HepG2 (cell line): ENCODE measurements at regions not wholly inside any gene's neighbourhood (a gene's known extent, or its start where the extent isn't known, plus 50 kb on each side); places are given as distances from the start of the nearest gene placed in this dataset.
A peak's percentile ranks its signal among the peaks of the same experiment; 100 is the strongest.

Source experiments
- ATAC-seq: fragments of 200-7000 bp; cut with Tn5 transposase; 3 replicates; pipeline ENCODE4 v1.9.1; 2020; ENCODE audit warnings: mild to moderate bottlenecking, moderate library complexity
- BruUV-seq: library from RNA; stranded (reverse); fragments of 400-500 nt; replicated peaks from 2 replicates; lab custom pipeline; 2021; lab: Mats Ljungman, UMichigan
- CTCF ChIA-PET: fragments of 300-600 bp; formaldehyde crosslinking; extraction: SDS; loops from one replicate; lab custom pipeline; 2021; ENCODE audit warnings: low total read pairs, inconsistent platforms, low intra/inter-chr PET ratio; lab: Yijun Ruan, JAX
- POLR2A ChIA-PET: fragments of 350-600 bp; sonication (Branson Sonifier 250); formaldehyde crosslinking; loops from one replicate; lab custom pipeline; 2020; ENCODE audit warnings: antibody characterized with exemption, inconsistent platforms; lab: Yijun Ruan, JAX
- DNase-seq: peaks from one replicate; pipeline ENCODE4 v3.0.0-alpha.2; 2015; ENCODE audit warnings: low spot score
- FAIRE-seq: peaks from 3 replicates; lab custom pipeline; 2011; peaks lifted over from hg19 to GRCh38; lab: Jason Lieb, UNC
- H2AFZ ChIP-seq: one replicate; pipeline ENCODE4 v1.6.1; 2011; ENCODE audit warnings: low read length, inconsistent platforms
- H3K27ac ChIP-seq: fragments of 300-600 bp; 3 replicates; pipeline ENCODE4 v1.8.0; 2011; ENCODE audit warnings: mixed run types, mild to moderate bottlenecking, mixed read lengths, low read length, inconsistent platforms; ENCODE audit not compliant: insufficient read depth; ENCODE audit errors: extremely low read length
- H3K27me3 ChIP-seq, 2 experiments: fragments of 200-600 bp in 1 of 2; 2 replicates in 1 of 2; 3 replicates in 1 of 2; pipeline versions ENCODE4 v1.6.0 to v1.8.0; 2011; ENCODE audit warnings: low read length in 2 of 2, mild to moderate bottlenecking in 2 of 2, moderate library complexity in 2 of 2, inconsistent platforms in 1 of 2; ENCODE audit not compliant: insufficient read depth in 2 of 2, control insufficient read depth in 1 of 2
- H3K36me3 ChIP-seq, 2 experiments: fragments of 200-600 bp in 1 of 2; replicated peaks in 1 of 2; 2 replicates in 1 of 2; 3 replicates in 1 of 2; pipeline versions ENCODE4 v1.5.1 to v1.8.0; 2011; ENCODE audit warnings: low read length in 2 of 2, inconsistent platforms in 1 of 2; ENCODE audit not compliant: insufficient read depth in 2 of 2, control insufficient read depth in 1 of 2
- H3K4me1 ChIP-seq: 2 replicates; pipeline ENCODE4 v1.5.1; 2012; ENCODE audit warnings: low read length, inconsistent platforms; ENCODE audit not compliant: insufficient read depth
- H3K4me2 ChIP-seq: 2 replicates; pipeline ENCODE4 v1.6.0; 2011; ENCODE audit warnings: low read depth, low read length, inconsistent platforms
- H3K4me3 ChIP-seq, 3 experiments: fragments of 200-600 bp in 1 of 3; sonication (generic), shearing (Covaris generic) in 1 of 3; replicated peaks in 1 of 3; 2 replicates each; pipeline ENCODE4 v1.5.1; 2011 to 2016; ENCODE audit warnings: low read length in 3 of 3, inconsistent platforms in 2 of 3, low read depth in 2 of 3, mild to moderate bottlenecking in 2 of 3, control low read depth in 1 of 3, mixed read lengths in 1 of 3; ENCODE audit not compliant: insufficient read depth in 1 of 3
- H3K79me2 ChIP-seq: one replicate; pipeline ENCODE4 v1.6.1; 2011; ENCODE audit warnings: low read length, inconsistent platforms; ENCODE audit not compliant: insufficient read depth
- H3K9ac ChIP-seq: 2 replicates; pipeline ENCODE4 v1.6.0; 2011; ENCODE audit warnings: mild to moderate bottlenecking, low read depth, low read length, inconsistent platforms; ENCODE audit not compliant: insufficient read depth
- H3K9me3 ChIP-seq: 2 replicates; pipeline ENCODE4 v1.5.1; 2012; ENCODE audit warnings: mild to moderate bottlenecking, low read length
- H4K20me1 ChIP-seq: 2 replicates; pipeline ENCODE4 v1.6.0; 2011; ENCODE audit warnings: inconsistent platforms, mild to moderate bottlenecking, low read length, moderate library complexity; ENCODE audit not compliant: insufficient read depth
- FOXJ3 ChIP-seq: sonication (generic); formaldehyde crosslinking; IDR thresholded peaks from 2 replicates; pipeline ENCODE4 v1.4.0; 2020; ENCODE audit warnings: missing genetic modification reagents, mild to moderate bottlenecking, borderline replicate concordance
- GABPA ChIP-seq, 2 experiments: IDR thresholded peaks; 2 replicates each; pipeline ENCODE4 v1.6.1; 2011 to 2016; ENCODE audit warnings: low read depth in 2 of 2, low read length in 1 of 2, missing biosample characterization in 1 of 2, missing genetic modification characterization in 1 of 2
- HMG20A ChIP-seq: IDR thresholded peaks from 2 replicates; pipeline ENCODE4 v1.6.1; 2016; ENCODE audit warnings: borderline replicate concordance
- NCOR1 ChIP-seq: fragments of 200-600 bp; sonication (generic); IDR thresholded peaks from 2 replicates; pipeline ENCODE4 v1.7.0; 2017; ENCODE audit warnings: antibody characterized with exemption, low read length, borderline replicate concordance
- POLR2G ChIP-seq: fragments of 200-400 bp; formaldehyde crosslinking; IDR thresholded peaks from 2 replicates; pipeline ENCODE4 v1.6.1; 2018; ENCODE audit warnings: mild to moderate bottlenecking, low read depth, low read length, moderate library complexity
- PTBP1 ChIP-seq: fragments of 200-400 bp; formaldehyde crosslinking; IDR thresholded peaks from 2 replicates; pipeline ENCODE4 v1.6.1; 2018; ENCODE audit warnings: low read length, low read depth; ENCODE audit not compliant: poor library complexity, severe bottlenecking
- ZNF629 ChIP-seq: sonication (generic); formaldehyde crosslinking; conservative IDR thresholded peaks from 2 replicates; pipeline ENCODE4 v1.5.0; 2020; ENCODE audit warnings: missing genetic modification reagents
- WGBS: methylation state at CpG from one replicate; pipeline ENCODE4 v1.1.6; 2017; ENCODE audit warnings: low lambda C conversion rate; 5-methylcytosine and 5-hydroxymethylcytosine counted together
- in situ Hi-C: cut with HindIII; loops from 2 replicates; pipeline ENCODE4 v1.10.0; 2017; ENCODE audit warnings: low pct_unique_long_range_greater_than_20kb; ENCODE audit not compliant: extremely low pct_ligation_motif_present
- intact Hi-C: fragments of 100-400 bp; cut with micrococcal nuclease; formaldehyde crosslinking; loops from one replicate; pipeline ENCODE4 v1.10.0; 2022; ENCODE audit not compliant: unreplicated experiment
- TF ChIP-seq, protein P1 (sequence below): sonication (generic); formaldehyde crosslinking; IDR thresholded peaks from 2 replicates; pipeline ENCODE4 v1.5.1; 2020; ENCODE audit warnings: mild to moderate bottlenecking, missing genetic modification reagents
- TF ChIP-seq, protein P2 (sequence below): sonication (generic); formaldehyde crosslinking; IDR thresholded peaks from 2 replicates; pipeline ENCODE4 v1.9.0; 2021; ENCODE audit warnings: missing genetic modification reagents, mild to moderate bottlenecking, borderline replicate concordance
- TF ChIP-seq, protein P3 (sequence below): IDR thresholded peaks from 2 replicates; pipeline ENCODE4 v1.6.1; 2016
- TF ChIP-seq, protein P4 (sequence below): IDR thresholded peaks from 2 replicates; pipeline ENCODE4 v1.6.1; 2016; ENCODE audit warnings: low read depth

DNA sequence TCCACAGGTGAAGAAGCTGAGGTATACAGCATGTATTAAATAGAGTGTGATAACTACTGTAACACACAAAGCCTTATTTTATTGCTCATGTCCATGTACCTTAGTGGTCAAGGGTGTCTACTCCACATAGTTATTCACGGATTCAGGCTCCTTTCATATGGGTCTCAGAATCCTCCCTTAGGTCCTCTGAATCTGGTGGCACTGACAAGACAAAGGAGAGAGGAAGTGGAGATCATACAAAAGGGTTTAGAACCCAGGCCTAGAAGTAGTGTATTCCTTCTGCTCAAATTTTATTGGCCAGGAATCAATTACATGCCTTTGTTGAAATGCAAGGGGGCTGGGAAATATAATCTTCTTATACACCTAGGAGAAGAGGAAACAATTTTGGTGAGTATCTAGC lies 164.6 kb downstream of the PTEN start (continued):
- TF ChIP-seq, protein P1, sequence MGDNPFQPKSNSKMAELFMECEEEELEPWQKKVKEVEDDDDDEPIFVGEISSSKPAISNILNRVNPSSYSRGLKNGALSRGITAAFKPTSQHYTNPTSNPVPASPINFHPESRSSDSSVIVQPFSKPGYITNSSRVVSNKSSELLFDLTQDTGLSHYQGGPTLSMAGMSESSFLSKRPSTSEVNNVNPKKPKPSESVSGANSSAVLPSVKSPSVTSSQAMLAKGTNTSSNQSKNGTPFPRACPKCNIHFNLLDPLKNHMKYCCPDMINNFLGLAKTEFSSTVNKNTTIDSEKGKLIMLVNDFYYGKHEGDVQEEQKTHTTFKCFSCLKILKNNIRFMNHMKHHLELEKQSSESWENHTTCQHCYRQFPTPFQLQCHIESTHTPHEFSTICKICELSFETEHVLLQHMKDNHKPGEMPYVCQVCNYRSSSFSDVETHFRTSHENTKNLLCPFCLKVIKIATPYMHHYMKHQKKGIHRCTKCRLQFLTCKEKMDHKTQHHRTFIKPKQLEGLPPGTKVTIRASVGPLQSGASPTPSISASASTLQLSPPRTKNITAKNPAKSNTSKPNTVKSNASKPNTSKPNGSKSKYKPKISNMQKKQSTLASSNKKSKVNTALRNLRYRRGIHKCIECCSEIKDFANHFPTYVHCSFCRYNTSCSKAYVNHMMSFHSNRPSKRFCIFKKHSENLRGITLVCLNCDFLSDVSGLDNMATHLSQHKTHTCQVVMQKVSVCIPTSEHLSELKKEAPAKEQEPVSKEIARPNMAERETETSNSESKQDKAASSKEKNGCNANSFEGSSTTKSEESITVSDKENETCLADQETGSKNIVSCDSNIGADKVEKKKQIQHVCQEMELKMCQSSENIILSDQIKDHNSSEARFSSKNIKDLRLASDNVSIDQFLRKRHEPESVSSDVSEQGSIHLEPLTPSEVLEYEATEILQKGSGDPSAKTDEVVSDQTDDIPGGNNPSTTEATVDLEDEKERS = no peak
- TF ChIP-seq, protein P2, sequence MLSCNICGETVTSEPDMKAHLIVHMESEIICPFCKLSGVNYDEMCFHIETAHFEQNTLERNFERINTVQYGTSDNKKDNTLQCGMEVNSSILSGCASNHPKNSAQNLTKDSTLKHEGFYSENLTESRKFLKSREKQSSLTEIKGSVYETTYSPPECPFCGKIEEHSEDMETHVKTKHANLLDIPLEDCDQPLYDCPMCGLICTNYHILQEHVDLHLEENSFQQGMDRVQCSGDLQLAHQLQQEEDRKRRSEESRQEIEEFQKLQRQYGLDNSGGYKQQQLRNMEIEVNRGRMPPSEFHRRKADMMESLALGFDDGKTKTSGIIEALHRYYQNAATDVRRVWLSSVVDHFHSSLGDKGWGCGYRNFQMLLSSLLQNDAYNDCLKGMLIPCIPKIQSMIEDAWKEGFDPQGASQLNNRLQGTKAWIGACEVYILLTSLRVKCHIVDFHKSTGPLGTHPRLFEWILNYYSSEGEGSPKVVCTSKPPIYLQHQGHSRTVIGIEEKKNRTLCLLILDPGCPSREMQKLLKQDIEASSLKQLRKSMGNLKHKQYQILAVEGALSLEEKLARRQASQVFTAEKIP = no peak
- no peak for TF ChIP-seq POLR2G
- TF ChIP-seq PTBP1 = no peak
- TF ChIP-seq FOXJ3 = no peak

DNA sequence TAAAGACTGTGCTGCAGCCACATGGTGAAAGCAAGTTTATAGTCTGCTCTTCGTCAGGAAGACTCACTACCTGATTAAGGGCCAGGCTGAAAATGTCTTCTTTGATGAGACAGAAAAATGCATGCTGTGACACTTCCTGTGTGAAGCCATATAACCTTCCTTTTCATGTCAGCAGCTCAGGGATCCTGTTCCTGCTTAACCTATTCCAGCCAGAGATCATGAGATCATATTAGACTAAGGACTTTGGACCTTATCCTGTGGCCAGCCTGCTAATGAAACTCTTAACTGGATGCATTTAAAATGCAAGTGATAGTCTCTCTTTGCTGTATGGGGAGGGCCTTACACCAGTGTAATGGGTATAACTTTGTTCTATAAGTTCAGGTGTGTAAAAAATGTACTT lies 165.2 kb downstream of the PTEN start:
- CTCF ChIA-PET = no interaction called here
- no TSS peak for BruUV-seq
- no peaks in the 10 kb centered on the region for H3K27me3 ChIP-seq
- in situ Hi-C loops (no loop called here), intact Hi-C loops (no loop called here)
- H4K20me1 ChIP-seq = no peaks in the 10 kb centered on the region
- peaks cover 15% of the 10 kb centered on the region for H3K4me1 ChIP-seq
- DNase-seq (peak; percentile 61), ATAC-seq (peak; percentile 89), FAIRE-seq (no peak)
- no peak overlapping the region for H2AFZ ChIP-seq
- H3K9me3 ChIP-seq = no peaks in the 10 kb centered on the region
- no peaks in the 10 kb centered on the region for H3K36me3 ChIP-seq
- peak overlapping the region; percentile 24; the same call in 1 of the 2 replicates for H3K4me2 ChIP-seq
- no peak overlapping the region for H3K4me3 ChIP-seq
- H3K27ac ChIP-seq = no peak overlapping the region
- POLR2A ChIA-PET = no interaction called here
- no peak overlapping the region for H3K9ac ChIP-seq
- 8% methylated on average over 1 of the region's 1 CpG for WGBS
- H3K79me2 ChIP-seq = no peaks in the 10 kb centered on the region
- TF ChIP-seq ZNF629 (CRISPR knock-in tag) (0 out of 2 replicates have a peak, but pooled peaks have one; percentile 10), NCOR1 (peak; percentile 36; the same call in 1 of the 2 replicates), HMG20A (CRISPR knock-in tag) (peak; percentile 52; the same call in 1 of the 2 replicates), GABPA (IDR thresholded peaks at IDR 0.05; ENCODE audit: low read depth, low read length) (no peak), GABPA (CRISPR knock-in tag; IDR thresholded peaks at IDR 0.05; ENCODE audit: low read depth) (peak; percentile 62)
- TF ChIP-seq, protein P3, sequence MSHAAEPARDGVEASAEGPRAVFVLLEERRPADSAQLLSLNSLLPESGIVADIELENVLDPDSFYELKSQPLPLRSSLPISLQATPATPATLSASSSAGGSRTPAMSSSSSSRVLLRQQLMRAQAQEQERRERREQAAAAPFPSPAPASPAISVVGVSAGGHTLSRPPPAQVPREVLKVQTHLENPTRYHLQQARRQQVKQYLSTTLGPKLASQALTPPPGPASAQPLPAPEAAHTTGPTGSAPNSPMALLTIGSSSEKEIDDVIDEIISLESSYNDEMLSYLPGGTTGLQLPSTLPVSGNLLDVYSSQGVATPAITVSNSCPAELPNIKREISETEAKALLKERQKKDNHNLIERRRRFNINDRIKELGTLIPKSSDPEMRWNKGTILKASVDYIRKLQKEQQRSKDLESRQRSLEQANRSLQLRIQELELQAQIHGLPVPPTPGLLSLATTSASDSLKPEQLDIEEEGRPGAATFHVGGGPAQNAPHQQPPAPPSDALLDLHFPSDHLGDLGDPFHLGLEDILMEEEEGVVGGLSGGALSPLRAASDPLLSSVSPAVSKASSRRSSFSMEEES (CRISPR knock-in tag) = peak; percentile 71; the same call in 1 of the 2 replicates
- TF ChIP-seq, protein P4, sequence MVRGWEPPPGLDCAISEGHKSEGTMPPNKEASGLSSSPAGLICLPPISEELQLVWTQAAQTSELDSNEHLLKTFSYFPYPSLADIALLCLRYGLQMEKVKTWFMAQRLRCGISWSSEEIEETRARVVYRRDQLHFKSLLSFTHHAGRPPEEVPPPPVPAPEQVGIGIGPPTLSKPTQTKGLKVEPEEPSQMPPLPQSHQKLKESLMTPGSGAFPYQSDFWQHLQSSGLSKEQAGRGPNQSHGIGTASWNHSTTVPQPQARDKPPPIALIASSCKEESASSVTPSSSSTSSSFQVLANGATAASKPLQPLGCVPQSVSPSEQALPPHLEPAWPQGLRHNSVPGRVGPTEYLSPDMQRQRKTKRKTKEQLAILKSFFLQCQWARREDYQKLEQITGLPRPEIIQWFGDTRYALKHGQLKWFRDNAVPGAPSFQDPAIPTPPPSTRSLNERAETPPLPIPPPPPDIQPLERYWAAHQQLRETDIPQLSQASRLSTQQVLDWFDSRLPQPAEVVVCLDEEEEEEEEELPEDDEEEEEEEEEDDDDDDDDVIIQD (CRISPR knock-in tag) = peak; percentile 26; the same call in 1 of the 2 replicates
